HG02884 (cell line): ENCODE measurements at regions not wholly inside any gene's neighbourhood (a gene's known extent, or its start where the extent isn't known, plus 50 kb on each side); places are given as distances from the start of the nearest gene placed in this dataset.
"Not testable (repeated sequence)": the region's sequence is repeated elsewhere in the genome, so short reads cannot be mapped to it uniquely, and the experiment has no call there.

Experiments
- ATAC-seq: cut with Tn5 transposase; IDR thresholded peaks from one replicate; pipeline ENCODE4 v1.9.1; 2021; ENCODE audit warnings: mild to moderate bottlenecking, moderate library complexity; ENCODE audit not compliant: unreplicated experiment

DNA sequence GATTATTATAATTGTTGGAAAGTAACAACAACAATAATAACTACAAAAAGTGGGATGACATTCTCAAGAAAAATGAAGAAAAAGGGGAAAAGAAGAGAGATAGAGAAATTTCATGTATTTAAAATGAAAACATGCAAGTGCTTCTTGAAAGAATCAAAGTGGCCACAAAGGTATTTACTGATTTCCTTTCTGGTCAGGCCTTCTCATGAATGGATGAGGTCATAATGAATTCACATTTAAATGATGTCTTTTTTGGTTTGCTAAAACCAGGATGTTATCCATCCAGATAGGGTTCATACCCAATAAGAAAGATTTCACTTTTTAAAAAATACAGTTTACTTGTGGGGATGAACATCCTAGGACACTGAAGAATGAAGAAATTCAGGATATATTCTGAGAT, 446.4 kb upstream of the PTGER4 start:
- no peak for ATAC-seq

DNA sequence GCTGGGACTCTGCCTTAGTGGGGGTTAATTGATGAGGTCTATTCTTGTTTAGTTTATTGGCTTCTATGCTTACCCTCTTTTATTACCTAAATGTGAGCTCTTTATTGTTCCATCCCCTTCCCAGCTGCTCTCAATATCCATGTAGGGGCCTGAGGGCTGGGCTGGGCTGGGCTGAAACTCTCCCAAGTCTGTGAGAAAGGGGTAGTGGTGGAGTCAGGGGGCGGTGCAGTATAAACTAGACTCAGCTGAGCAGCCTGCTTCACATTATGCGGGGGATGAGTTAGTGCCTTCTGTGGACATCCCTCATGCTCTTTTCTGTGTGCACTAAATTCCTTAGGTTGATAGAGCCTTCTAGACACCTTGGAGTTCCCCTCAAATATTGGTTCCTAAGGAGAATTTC, 451.8 kb upstream of the PTGER4 start:
- ATAC-seq = no peak

DNA sequence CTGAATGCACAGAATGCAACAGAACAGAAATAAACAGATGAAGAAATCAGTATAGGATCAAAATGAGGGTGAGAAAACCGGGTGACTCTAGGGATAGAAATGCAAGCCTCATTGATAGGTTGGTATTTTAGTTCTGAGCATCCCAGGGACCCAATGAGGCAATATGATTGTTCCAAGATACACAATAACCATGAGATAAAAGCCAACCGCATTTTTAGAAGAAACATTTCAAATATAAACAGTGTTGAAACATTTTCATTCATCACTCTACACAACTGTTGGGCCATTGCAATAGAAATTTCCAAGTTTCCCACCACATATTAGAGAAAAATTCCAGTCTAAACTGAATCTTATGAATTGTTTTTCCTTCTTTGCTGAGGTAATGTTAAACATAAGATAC, 452.3 kb upstream of the PTGER4 start:
- no peak for ATAC-seq

DNA sequence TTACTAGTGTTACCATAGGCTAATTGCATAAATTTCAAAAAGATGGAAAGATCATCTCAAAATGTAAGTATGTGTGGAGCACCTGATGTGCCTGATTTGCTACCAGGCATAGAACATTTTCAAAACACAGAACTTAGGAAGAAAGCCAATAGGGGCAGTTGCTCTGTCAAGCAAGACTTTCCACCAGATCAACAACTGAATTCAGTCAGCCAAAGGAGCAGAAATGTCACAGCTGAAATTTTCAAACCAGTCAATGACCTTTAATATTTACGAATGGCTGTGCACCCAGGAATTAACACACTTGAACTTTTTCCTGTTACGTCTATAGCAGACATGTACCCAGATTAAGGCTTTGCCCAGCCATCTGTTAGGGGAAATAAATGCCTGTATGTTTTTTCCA, 452.8 kb upstream of the PTGER4 start:
- no peak for ATAC-seq

DNA sequence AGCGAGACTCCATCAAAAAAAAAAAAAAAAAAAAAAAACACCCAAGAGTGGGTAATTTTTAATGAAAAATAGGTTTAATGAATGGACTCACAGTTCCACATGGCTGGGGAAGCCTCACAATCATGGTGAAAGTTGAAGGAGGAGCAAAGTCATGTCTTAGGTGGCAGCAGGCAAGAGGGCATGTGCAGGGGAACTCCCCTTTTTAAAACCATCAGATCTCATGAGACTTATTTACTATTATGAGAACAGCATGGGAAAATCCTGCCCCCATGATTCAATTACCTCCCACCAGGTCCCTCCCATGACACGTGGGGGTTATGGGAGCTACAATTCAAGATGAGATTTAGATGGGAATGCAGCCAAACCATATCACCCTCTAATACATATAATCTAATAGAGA, 454.6 kb upstream of the PTGER4 start:
- not testable (repeated sequence) for ATAC-seq

DNA sequence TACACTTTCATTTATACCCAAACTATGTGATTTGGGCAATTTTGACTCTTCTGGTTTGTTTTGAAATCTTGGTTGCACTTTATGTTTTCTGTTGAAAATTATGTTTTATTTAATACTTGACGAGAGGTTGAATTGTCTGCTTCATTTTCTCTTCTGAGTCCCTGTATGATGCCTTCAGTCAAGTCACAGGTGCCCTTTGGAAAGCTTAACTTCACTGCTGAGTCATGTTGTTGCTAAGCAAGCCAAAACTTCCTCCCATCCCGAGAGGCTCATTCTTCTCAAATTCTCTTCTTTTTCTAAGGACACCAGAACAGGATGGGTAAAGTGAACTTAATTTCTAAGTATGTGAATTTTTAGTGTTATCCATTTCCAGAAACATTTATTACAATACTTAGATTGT, 455.3 kb upstream of the PTGER4 start:
- no peak for ATAC-seq

DNA sequence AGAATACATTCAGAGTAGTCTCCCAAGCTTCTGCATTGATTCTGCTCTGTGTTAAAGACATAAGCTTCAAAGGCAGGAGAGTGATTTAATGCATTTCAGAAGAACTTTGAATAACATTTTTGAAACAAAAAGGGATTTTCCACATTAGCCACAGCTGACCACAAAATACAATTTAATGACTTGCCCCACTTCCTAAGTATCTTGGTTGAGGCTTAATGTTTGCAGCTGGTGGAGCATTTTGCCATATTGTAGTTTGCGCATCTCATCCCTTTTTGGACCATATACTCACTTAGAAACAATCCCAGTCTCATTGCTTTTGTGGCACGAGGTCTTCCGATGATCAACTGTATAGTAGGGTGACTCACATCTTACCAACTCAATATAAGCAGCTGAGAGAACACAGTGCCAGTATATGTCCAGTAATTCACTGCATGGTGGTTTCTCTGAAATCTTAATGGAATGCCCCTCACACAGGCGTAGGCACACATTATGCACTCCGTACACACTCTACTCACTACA, 455.8 kb upstream of the PTGER4 start:
- peak; percentile 56 for ATAC-seq

DNA sequence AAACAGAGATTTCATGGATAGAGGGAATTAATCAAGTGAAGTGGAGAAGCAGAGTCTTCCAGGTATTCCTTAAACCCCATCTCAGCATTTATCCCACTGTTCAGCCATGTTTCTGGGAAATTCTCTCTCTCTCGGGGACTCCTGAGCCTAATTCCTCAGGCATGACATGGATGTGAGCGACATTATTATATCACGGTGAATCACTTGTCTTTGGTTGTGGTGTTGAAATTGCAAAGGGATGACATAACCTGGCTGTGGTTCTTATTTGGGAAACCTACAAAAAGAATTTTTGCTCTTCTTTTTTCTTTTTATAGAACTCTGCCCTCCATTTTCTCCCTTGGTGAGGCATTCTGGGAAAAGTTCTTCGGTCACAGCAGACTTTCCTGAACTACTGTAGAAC, 457.9 kb upstream of the PTGER4 start:
- ATAC-seq = no peak

DNA sequence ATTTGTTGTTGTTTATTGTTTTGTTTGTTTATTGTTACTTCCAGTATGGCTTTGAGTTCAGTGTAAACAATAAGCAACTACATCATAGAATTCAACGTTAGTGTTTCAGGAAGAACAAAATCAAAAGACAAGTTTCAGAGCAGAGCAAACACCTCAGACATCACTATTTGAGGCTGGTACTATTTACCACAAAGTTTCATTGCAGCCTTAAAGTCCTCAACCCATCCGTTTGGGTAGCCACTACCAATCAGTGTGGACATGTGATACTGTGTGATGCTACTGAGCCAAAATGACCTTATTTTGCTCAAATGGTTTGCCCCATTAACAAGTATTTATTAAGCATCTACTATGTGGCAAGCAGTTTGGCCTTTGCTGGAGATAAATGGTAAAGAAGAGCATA, 458.5 kb upstream of the PTGER4 start:
- ATAC-seq = no peak

DNA sequence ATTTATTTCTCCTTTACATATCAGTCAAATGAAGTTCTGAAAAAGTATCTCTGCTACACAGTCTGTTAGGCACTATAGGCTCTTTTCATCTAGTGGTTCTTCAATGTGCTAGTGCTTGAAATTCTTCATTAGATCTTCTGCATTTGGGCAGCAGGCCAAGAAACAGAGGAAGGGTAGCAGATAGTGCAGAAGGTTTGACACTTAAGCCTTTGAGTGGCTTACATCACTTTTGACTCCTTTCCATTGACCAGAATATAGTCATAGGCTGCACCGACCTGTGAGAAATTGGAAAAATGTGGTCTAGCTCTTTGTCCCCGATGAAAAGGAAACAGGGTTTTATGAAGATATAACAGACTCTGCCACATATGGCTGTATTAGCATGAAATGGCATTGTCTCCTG, 459.5 kb upstream of the PTGER4 start:
- no peak for ATAC-seq

DNA sequence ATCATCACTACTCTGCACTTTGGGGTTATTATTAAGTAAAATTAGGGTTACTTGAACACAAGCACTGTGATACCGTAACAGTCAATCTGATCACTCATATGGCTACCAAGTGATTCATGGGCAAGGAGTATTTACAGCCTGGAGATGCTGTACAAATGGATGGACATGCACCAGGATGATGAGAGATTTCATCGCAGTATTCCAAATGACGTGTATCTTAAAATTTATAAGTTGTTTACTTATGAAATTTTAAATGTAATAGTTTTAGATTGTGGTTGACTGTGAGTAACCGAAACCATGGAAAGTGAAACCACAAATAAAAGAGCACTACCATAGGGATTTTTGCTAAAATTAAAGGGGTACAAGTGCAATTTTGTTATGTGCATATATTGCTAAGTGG, 462.2 kb upstream of the PTGER4 start:
- ATAC-seq = no peak

DNA sequence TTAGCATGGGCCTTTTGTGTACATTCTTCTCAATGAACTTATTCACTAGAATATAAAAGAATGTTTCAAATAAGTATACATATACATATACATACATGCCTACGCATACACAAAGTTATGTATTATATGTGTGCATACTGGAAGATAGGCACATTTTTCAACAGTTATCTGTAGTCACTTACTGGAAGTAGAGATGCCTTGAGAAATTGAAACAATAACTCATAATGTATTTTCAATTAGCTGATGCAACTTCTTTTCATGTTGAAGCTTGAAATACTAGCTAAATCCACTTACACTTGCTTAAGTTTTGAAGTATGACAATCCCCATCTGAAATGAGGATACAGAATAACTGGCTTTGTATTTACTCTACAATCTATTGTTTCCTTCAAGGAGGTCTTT, 469.0 kb upstream of the PTGER4 start:
- ATAC-seq = no peak

DNA sequence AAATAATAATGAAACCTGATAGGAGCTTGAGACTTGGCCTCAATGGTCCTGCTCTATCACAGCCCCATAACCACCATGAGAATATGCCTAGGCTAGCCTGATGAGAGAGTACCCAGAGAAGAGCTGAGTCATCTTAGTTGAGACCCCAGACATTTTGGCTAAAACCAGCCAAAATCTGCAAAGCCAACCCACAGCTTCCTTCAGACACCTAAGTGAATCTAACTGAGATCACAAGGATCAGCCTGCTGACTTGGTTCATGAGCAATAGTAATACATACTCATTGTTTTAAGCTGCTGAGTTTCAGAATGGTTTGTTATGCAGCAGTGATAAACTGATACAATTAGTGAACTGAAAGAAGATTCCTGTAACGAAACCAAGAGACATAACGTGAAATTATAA, 473.7 kb upstream of the PTGER4 start:
- no peak for ATAC-seq

DNA sequence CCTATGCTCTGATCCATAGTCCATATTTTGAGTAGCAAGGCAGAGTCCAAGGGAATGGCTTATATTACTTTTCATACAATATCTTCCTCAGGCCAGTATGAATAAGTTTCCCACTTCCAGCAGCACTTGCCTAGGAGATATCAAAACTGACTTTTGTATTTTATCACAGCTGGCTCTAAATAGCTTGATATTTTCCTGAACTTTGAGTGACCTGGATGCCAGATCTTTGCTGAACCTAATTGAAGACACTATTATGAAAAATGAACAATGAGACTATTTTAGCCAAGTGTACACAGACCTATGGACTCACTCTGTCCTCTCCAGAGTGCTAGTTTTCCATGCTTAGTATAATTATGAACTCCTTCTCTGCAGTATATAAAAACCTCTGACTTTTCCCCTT, 475.6 kb upstream of the PTGER4 start:
- no peak for ATAC-seq

DNA sequence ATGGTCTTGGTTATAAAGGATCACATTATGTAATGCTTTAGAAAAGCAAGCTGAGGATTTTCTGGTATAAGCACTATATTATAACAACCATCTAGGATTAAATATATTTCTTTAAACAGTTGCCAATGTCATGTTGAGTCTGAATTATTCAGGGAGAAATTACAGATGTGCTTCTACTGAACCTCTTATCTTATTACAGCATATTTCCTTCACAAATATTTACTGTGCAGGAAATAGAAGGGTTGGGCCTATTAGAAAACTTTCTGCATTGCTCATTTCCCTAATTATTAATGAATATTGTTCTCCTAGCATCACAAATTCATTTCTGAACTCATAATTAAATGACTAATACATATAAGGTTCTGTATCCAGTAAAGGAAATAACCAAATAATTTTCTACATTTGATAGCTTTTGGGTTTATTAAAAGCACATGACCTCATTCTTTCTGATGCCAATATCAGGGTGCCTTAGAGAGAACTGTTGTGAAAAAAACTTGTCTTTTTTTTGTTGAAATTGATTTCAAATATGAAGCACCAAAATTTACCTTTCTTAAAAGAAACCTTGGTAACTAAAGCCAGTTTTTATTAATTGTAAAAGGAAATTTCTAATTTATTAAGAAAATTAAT, 476.8 kb upstream of the PTGER4 start:
- ATAC-seq = no peak

DNA sequence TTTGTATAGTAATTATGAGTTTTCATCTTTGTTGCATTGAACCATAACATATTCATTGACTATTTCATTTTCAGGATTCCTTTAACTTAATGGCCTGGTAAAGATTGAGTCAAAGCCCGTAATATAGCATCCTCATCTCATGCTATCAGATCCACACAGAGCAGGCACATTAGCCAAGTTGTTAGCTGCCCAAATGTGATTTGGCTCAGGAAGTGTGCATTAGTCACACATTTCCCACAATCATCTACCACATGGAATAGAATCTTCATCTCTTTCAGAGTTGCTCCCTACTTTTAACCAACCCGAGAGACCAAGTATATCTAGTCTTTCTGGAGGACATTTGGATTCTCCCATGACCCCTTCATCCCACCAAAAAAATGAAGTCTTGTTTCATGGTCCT, 481.0 kb upstream of the PTGER4 start:
- ATAC-seq = no peak

DNA sequence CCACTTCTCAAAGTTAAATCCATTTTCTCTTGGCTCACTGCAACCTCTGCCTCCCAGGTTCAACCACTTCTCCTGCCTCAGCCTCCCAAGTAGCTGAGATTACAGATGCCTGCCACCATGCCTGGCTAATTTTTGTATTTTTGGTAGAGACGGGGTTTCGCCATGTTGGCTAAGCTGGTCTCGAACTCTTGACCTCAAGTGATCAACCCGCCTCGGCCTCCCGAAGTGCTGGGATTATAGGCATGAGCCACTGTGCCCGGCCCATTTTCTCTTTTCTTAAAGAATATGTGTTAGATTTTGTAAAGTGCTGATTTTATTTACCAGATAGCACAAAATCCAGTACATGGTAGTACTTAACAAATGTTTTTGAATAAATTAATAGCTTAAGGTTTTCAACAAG, 484.1 kb upstream of the PTGER4 start:
- ATAC-seq = not testable (repeated sequence)

DNA sequence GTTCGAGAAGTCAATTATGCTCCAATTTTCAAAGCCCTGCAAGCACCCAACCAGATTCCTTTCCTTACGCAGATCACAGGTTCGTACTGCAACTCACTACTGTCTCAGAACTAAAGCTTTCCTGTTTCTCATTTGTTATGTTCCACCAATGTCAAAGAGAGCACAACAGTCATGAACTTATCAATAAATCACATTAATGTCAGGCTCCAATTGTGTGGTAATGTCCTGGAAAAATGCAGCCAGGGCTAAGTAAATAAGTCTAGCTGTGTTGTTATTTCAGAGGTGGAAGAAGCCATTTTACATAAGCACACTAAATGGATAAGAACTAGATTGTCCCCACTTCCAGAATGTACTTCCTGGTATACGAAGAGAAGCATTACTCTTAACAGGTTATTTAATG, 488.6 kb upstream of the PTGER4 start:
- ATAC-seq = no peak

DNA sequence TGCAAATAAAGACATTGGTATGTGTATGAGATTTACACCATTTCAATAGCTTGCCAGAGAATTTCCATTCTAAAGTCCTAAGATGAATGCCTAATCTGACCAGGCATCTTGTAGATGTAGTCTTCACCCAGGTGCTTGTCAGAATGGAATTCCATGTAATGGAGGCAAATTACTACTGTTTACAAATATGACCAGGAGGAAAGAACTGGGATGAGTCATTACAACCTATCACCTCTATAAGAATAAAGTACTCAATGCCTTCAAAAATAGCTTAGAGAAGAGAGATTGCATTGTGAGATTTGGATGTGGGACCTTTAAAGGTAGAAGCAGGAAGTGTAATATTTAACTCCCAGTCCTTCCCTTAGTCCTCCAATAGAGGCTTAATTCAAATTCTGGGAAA, 507.0 kb upstream of the PTGER4 start:
- ATAC-seq = no peak

DNA sequence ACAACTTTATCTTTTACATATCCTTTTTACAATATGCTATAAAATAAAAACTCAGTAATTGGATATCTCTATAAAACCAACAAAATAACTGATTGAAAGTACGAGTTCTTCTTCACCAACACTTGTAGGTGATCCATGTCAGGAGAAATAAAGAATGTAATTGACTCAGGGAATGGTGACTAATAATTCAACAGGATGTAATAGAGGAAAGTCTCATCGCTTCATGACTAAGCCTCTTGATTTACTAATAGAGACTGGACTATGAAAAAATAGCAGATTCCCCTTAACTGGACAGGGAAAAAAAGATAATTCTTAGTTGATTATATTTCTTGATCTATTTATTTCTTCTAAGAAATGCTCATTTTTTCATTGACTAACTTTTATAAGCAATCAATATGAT, 507.7 kb upstream of the PTGER4 start:
- ATAC-seq = no peak

DNA sequence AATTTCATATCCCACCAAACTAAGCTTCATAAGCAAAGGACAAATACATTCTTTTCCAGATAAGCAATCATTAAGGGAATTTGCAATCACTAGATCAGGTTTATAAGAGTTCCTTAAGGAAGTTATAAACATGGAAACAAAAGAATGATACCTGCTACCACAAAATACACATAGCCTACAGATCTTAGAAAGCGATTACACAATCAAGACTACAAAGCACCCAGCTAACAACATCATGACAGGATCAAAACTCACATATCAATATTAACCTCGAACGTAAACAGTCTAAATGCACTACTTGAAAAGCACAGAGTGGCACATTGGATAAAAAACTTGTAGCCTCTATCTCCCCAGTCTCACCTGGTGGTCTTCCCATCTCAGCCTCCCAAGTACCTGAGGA, 512.4 kb upstream of the PTGER4 start:
- no peak for ATAC-seq

DNA sequence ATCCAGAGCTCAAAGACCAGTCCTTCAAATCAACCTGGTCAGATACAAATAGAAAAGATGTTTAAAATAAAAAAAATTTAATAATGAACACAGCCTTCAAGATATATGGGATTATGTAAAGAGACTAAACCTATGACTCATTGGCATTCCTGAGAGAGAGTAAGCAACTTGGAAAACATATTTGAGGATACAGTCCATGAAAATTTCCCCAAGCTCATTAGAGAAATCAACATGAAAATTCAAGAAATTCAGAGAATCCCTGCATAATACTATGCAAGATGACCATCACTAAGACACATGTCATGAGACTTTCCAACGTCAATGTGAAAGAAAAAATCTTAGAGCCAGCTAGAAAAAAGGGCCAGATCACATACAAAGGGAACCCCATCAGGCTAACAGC, 512.9 kb upstream of the PTGER4 start:
- ATAC-seq = no peak
